HEK293 (cell line): ENCODE measurements at regions not wholly inside any gene's neighbourhood (a gene's known extent, or its start where the extent isn't known, plus 50 kb on each side); places are given as distances from the start of the nearest gene placed in this dataset.

Experiments
- GFI1B ChIP-seq: fragments of 450-650 bp; formaldehyde crosslinking; IDR thresholded peaks from 2 replicates; pipeline ENCODE4 v1.5.1; 2016; ENCODE audit warnings: missing biosample characterization, missing genetic modification characterization
- KLF1 ChIP-seq: fragments of 450-650 bp; formaldehyde crosslinking; IDR thresholded peaks from 2 replicates; pipeline ENCODE4 v1.5.1; 2016; ENCODE audit warnings: missing biosample characterization, missing genetic modification characterization
- MZF1 ChIP-seq: fragments of 450-650 bp; formaldehyde crosslinking; IDR thresholded peaks from 2 replicates; pipeline ENCODE4 v1.5.1; 2017; ENCODE audit warnings: missing biosample characterization, missing genetic modification characterization, borderline replicate concordance
- ZBTB17 ChIP-seq: fragments of 450-650 bp; formaldehyde crosslinking; IDR thresholded peaks from 2 replicates; pipeline ENCODE4 v1.5.1; 2016; ENCODE audit warnings: missing biosample characterization, missing genetic modification characterization
- ZNF239 ChIP-seq: fragments of 450-650 bp; formaldehyde crosslinking; IDR thresholded peaks from 2 replicates; pipeline ENCODE4 v1.5.1; 2016; ENCODE audit warnings: missing biosample characterization, missing genetic modification characterization
- ZNF248 ChIP-seq: fragments of 450-650 bp; formaldehyde crosslinking; IDR thresholded peaks from 2 replicates; pipeline ENCODE4 v1.5.1; 2017; ENCODE audit warnings: missing biosample characterization, missing genetic modification characterization
- ZNF274 ChIP-seq, 2 experiments: fragments of 200-500 bp in 1 of 2; fragments of 450-650 bp in 1 of 2; sonication (Bioruptor generic) in 1 of 2; formaldehyde crosslinking in 1 of 2; IDR thresholded peaks; 2 replicates each; pipeline versions ENCODE4 v1.5.1 to v1.6.1; 2014 to 2016; ENCODE audit warnings: borderline replicate concordance in 1 of 2, inconsistent platforms in 1 of 2, low read length in 1 of 2, missing biosample characterization in 1 of 2, missing genetic modification characterization in 1 of 2
- ZNF311 ChIP-seq: fragments of 450-650 bp; formaldehyde crosslinking; IDR thresholded peaks from 2 replicates; pipeline ENCODE4 v1.5.1; 2017; ENCODE audit warnings: missing biosample characterization, missing genetic modification characterization, borderline replicate concordance
- ZNF561 ChIP-seq: fragments of 450-650 bp; IDR thresholded peaks from 2 replicates; pipeline ENCODE4 v1.5.1; 2018; ENCODE audit warnings: missing biosample characterization, missing genetic modification characterization, borderline replicate concordance
- ZNF707 ChIP-seq: fragments of 450-650 bp; formaldehyde crosslinking; IDR thresholded peaks from 2 replicates; pipeline ENCODE4 v1.5.1; 2016; ENCODE audit warnings: missing biosample characterization, missing genetic modification characterization
- TF ChIP-seq, protein P1 (sequence below): fragments of 450-650 bp; formaldehyde crosslinking; IDR thresholded peaks from 2 replicates; pipeline ENCODE4 v1.5.1; 2016; ENCODE audit warnings: missing biosample characterization, missing genetic modification characterization
- TF ChIP-seq, protein P2 (sequence below): fragments of 450-650 bp; formaldehyde crosslinking; IDR thresholded peaks from 2 replicates; pipeline ENCODE4 v1.5.1; 2016; ENCODE audit warnings: missing biosample characterization, missing genetic modification characterization
- TF ChIP-seq, protein P3 (sequence below): fragments of 450-650 bp; formaldehyde crosslinking; IDR thresholded peaks from 2 replicates; pipeline ENCODE4 v1.5.1; 2016; ENCODE audit warnings: missing biosample characterization, missing genetic modification characterization
- TF ChIP-seq, protein P4 (sequence below): fragments of 450-650 bp; formaldehyde crosslinking; IDR thresholded peaks from 2 replicates; pipeline ENCODE4 v1.5.1; 2016; ENCODE audit warnings: missing biosample characterization, missing genetic modification characterization

DNA sequence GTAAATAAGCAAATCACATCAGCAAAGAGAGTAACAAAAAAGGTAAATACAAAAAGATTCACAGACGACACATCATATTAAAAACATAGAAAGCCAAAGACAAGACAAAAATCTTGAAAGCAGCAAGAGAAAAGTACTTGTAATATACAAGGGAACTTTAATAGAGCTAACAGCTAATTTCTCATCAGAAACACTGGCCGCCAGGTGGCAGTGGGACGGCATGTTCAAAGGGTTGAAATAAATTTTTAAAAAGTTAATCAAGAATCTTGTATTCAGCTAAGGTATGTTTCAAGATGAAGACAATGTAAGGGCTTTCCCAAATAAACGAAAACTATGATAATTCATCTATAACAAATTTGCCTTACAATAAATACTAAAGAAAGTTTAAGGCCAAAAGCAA is 358.1 kb downstream of the LRRIQ3 start:
- TF ChIP-seq, protein P1, sequence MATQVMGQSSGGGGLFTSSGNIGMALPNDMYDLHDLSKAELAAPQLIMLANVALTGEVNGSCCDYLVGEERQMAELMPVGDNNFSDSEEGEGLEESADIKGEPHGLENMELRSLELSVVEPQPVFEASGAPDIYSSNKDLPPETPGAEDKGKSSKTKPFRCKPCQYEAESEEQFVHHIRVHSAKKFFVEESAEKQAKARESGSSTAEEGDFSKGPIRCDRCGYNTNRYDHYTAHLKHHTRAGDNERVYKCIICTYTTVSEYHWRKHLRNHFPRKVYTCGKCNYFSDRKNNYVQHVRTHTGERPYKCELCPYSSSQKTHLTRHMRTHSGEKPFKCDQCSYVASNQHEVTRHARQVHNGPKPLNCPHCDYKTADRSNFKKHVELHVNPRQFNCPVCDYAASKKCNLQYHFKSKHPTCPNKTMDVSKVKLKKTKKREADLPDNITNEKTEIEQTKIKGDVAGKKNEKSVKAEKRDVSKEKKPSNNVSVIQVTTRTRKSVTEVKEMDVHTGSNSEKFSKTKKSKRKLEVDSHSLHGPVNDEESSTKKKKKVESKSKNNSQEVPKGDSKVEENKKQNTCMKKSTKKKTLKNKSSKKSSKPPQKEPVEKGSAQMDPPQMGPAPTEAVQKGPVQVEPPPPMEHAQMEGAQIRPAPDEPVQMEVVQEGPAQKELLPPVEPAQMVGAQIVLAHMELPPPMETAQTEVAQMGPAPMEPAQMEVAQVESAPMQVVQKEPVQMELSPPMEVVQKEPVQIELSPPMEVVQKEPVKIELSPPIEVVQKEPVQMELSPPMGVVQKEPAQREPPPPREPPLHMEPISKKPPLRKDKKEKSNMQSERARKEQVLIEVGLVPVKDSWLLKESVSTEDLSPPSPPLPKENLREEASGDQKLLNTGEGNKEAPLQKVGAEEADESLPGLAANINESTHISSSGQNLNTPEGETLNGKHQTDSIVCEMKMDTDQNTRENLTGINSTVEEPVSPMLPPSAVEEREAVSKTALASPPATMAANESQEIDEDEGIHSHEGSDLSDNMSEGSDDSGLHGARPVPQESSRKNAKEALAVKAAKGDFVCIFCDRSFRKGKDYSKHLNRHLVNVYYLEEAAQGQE (tag by site-specific recombination) = no peak
- TF ChIP-seq MZF1 (tag by site-specific recombination) (no peak), KLF1 (tag by site-specific recombination) (no peak), ZNF274 (IDR thresholded peaks at IDR 0.05; ENCODE audit: low read length) (no peak), ZNF274 (tag by site-specific recombination; IDR thresholded peaks at IDR 0.05; ENCODE audit: borderline replicate concordance) (no peak), ZNF707 (tag by site-specific recombination) (no peak), GFI1B (tag by site-specific recombination) (no peak), ZNF311 (tag by site-specific recombination) (no peak), ZNF239 (no peak), ZNF248 (tag by site-specific recombination) (no peak), ZBTB17 (tag by site-specific recombination) (no peak), ZNF561 (tag by site-specific recombination) (no peak)
- TF ChIP-seq, protein P2, sequence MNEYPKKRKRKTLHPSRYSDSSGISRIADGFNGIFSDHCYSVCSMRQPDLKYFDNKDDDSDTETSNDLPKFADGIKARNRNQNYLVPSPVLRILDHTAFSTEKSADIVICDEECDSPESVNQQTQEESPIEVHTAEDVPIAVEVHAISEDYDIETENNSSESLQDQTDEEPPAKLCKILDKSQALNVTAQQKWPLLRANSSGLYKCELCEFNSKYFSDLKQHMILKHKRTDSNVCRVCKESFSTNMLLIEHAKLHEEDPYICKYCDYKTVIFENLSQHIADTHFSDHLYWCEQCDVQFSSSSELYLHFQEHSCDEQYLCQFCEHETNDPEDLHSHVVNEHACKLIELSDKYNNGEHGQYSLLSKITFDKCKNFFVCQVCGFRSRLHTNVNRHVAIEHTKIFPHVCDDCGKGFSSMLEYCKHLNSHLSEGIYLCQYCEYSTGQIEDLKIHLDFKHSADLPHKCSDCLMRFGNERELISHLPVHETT (tag by site-specific recombination) = no peak
- TF ChIP-seq, protein P3, sequence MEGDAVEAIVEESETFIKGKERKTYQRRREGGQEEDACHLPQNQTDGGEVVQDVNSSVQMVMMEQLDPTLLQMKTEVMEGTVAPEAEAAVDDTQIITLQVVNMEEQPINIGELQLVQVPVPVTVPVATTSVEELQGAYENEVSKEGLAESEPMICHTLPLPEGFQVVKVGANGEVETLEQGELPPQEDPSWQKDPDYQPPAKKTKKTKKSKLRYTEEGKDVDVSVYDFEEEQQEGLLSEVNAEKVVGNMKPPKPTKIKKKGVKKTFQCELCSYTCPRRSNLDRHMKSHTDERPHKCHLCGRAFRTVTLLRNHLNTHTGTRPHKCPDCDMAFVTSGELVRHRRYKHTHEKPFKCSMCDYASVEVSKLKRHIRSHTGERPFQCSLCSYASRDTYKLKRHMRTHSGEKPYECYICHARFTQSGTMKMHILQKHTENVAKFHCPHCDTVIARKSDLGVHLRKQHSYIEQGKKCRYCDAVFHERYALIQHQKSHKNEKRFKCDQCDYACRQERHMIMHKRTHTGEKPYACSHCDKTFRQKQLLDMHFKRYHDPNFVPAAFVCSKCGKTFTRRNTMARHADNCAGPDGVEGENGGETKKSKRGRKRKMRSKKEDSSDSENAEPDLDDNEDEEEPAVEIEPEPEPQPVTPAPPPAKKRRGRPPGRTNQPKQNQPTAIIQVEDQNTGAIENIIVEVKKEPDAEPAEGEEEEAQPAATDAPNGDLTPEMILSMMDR (tag by site-specific recombination) = no peak
- TF ChIP-seq, protein P4, sequence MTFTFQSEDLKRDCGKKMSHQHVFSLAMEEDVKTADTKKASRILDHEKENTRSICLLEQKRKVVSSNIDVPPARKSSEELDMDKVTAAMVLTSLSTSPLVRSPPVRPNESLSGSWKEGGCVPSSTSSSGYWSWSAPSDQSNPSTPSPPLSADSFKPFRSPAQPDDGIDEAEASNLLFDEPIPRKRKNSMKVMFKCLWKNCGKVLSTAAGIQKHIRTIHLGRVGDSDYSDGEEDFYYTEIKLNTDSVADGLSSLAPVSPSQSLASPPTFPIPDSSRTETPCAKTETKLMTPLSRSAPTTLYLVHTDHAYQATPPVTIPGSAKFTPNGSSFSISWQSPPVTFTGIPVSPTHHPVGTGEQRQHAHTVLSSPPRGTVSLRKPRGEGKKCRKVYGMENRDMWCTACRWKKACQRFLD (tag by site-specific recombination) = no peak
